ENCODE measurements at regions not wholly inside any gene's neighbourhood (a gene's known extent, or its start where the extent isn't known, plus 50 kb on each side); places are given as distances from the start of the nearest gene placed in this dataset.

GRCh38 chr3:197393711-197394110 is 95.3 kb upstream of the DLG1 start:
- TF ChIP-seq CTCF (conservative IDR thresholded peaks at IDR 0.05): no peak
- Histone ChIP-seq H3K23me2 (ENCODE audit: insufficient read length, low read depth, low read length, poor library complexity, severe bottlenecking) (no peaks in the 10 kb centered on the region), H2AK5ac (ENCODE audit: insufficient read length, low read length) (no peak overlapping the region), H2BK15ac (ENCODE audit: low read depth, low read length) (no peak overlapping the region), H3T11ph (ENCODE audit: low read length) (no peak overlapping the region), H3K9ac (ENCODE audit: extremely low read depth, insufficient read length, low read length) (no peak overlapping the region), H3K14ac (ENCODE audit: insufficient read depth, low read length) (no peak overlapping the region), H4K20me1 (ENCODE audit: control insufficient read depth, insufficient read depth, insufficient read length) (no peaks in the 10 kb centered on the region), H3K4ac (ENCODE audit: low read depth, low read length) (no peak overlapping the region), H3K79me2 (ENCODE audit: insufficient read depth, low read length) (no peaks in the 10 kb centered on the region), H2BK20ac (ENCODE audit: low read depth, low read length, poor library complexity, severe bottlenecking) (no peak overlapping the region), H3K23ac (ENCODE audit: insufficient read length, low read depth, low read length) (no peak overlapping the region), H3K4me1 (ENCODE audit: insufficient read depth, low read length) (no peaks in the 10 kb centered on the region), H4K8ac (replicated peaks; ENCODE audit: insufficient read length, low read depth, low read length) (no peak overlapping the region), H2BK12ac (ENCODE audit: insufficient read length, low read depth, low read length) (no peak overlapping the region), H3K56ac (ENCODE audit: insufficient read length, low read depth, low read length) (no peak overlapping the region), H4K5ac (ENCODE audit: insufficient read length, low read depth, low read length) (no peak overlapping the region), H4K91ac (ENCODE audit: insufficient read length, low read depth, low read length) (no peak overlapping the region), H3K27me3 (ENCODE audit: insufficient read depth, low read length) (no peaks in the 10 kb centered on the region; the same call in 1 of the 2 replicates), H2BK120ac (ENCODE audit: low read depth, low read length, poor library complexity, severe bottlenecking) (no peak overlapping the region), H3K79me1 (ENCODE audit: insufficient read depth, low read depth, low read length, poor library complexity, severe bottlenecking) (no peaks in the 10 kb centered on the region), H3K4me2 (ENCODE audit: insufficient read depth, insufficient read length, low read length) (no peak overlapping the region), H2BK5ac (ENCODE audit: insufficient read length, low read length) (no peak overlapping the region), H2AFZ (ENCODE audit: low read length) (no peak overlapping the region), H3K9me3 (ENCODE audit: control insufficient read depth, low read depth, low read length) (no peaks in the 10 kb centered on the region), H3K27ac (ENCODE audit: insufficient read length, low read depth, low read length) (no peak overlapping the region), H3K18ac (ENCODE audit: insufficient read length, low read depth, low read length) (no peak overlapping the region)
- no CpG with 5 or more reads among the region's 4 CpGs for WGBS (ENCODE audit: extremely low coverage, insufficient read length, low lambda C conversion rate)
- no peak overlapping the region for H3K27ac Mint-ChIP-seq
- no peaks in the 10 kb centered on the region for H3K9me3 Mint-ChIP-seq
- H3K36me3 Mint-ChIP-seq (ENCODE audit: insufficient read depth in 1 of 3, low read depth in 3 of 3): no peaks in the 10 kb centered on the region
- H3K4me3 Mint-ChIP-seq: no peak overlapping the region
- peaks cover 3% of the 10 kb centered on the region; the same call in 1 of the 2 replicates for H3K27me3 Mint-ChIP-seq (ENCODE audit: low read depth)
- peaks cover 0 to 2% of the 10 kb centered on the region in 2 experiments; a peak in 1 of 4 replicates for H3K4me1 Mint-ChIP-seq
- no peak for DNase-seq

Measured in H9 (cell line).